ENCODE measurements at regions not wholly inside any gene's neighbourhood (a gene's known extent, or its start where the extent isn't known, plus 50 kb on each side); places are given as distances from the start of the nearest gene placed in this dataset.

- Histone ChIP-seq H3K36me3 (no peaks in the 10 kb centered on the region), H3K27me3 (no peaks in the 10 kb centered on the region), H3K27ac (no peak overlapping the region), H3K4me3 (no peak overlapping the region), H3K4me1 (no peaks in the 10 kb centered on the region), H3K9me3 (peaks cover 0 to 6% (median 0%) of the 10 kb centered on the region in 4 donors)
- DNase-seq, result no peak
- TF ChIP-seq POLR2A (IDR thresholded peaks at IDR 0.05) (no peak), CTCF (IDR thresholded peaks at IDR 0.05) (no peak), POLR2AphosphoS5 (IDR thresholded peaks at IDR 0.05) (no peak), EP300 (IDR thresholded peaks at IDR 0.05) (no peak)
- intact Hi-C loops (cut with DNase I; ENCODE audit: low total_unique reads), result no loop called here
These were observed 637.7 kb downstream of the BCKDHB start for GRCh38 chr6:80744213-80744612.

- no peak overlapping the region for H3K27ac ChIP-seq
- no peaks in the 10 kb centered on the region for H3K36me3 ChIP-seq
- no peak for TF ChIP-seq EP300 (IDR thresholded peaks at IDR 0.05)
- no peak for TF ChIP-seq POLR2A (IDR thresholded peaks at IDR 0.05)
- TF ChIP-seq CTCF (IDR thresholded peaks at IDR 0.05), result no peak
- TF ChIP-seq POLR2AphosphoS5 (IDR thresholded peaks at IDR 0.05), result no peak
- H3K9me3 ChIP-seq, result peaks cover 0 to 6% (median 0%) of the 10 kb centered on the region in 4 donors
- no peaks in the 10 kb centered on the region for H3K4me1 ChIP-seq
- H3K4me3 ChIP-seq, result no peak overlapping the region
- peak in 1 of 2 donors; percentile 43 for DNase-seq
- intact Hi-C loops (cut with DNase I; ENCODE audit: low total_unique reads), result no loop called here
- 23 to 48% (median 32%) methylated on average over 2 of the region's 2 CpGs for WGBS, 5 donors
- H3K27me3 ChIP-seq, result no peaks in the 10 kb centered on the region
These were observed 636.0 kb downstream of the BCKDHB start for GRCh38 chr6:80742481-80742880.

- H3K27ac ChIP-seq, result no peak overlapping the region
- DNase-seq, result no peak
- H3K27me3 ChIP-seq, result no peaks in the 10 kb centered on the region
- no peaks in the 10 kb centered on the region for H3K36me3 ChIP-seq
- no peaks in the 10 kb centered on the region for H3K9me3 ChIP-seq
- intact Hi-C loops (cut with DNase I; ENCODE audit: low total_unique reads), result no loop called here
- TF ChIP-seq POLR2AphosphoS5 (IDR thresholded peaks at IDR 0.05), result no peak
- no peak for TF ChIP-seq CTCF (IDR thresholded peaks at IDR 0.05)
- H3K4me3 ChIP-seq, result no peak overlapping the region
- WGBS, 5 donors, result 49 to 68% (median 61%) methylated on average over 2 of the region's 2 CpGs
- no peaks in the 10 kb centered on the region for H3K4me1 ChIP-seq
These were observed 627.2 kb downstream of the BCKDHB start for GRCh38 chr6:80733641-80734040.

GRCh38 chr6:80728830-80729229 is 622.4 kb downstream of the BCKDHB start:
- WGBS, 5 donors, result 52 to 76% (median 55%) methylated on average over 1 of the region's 1 CpG
- Histone ChIP-seq H3K36me3 (no peaks in the 10 kb centered on the region), H3K27ac (no peak overlapping the region), H3K4me1 (peaks cover 0 to 8% (median 3%) of the 10 kb centered on the region in 4 donors), H3K9me3 (no peaks in the 10 kb centered on the region), H3K4me3 (no peak overlapping the region), H3K27me3 (no peaks in the 10 kb centered on the region)
- TF ChIP-seq POLR2A (IDR thresholded peaks at IDR 0.05) (no peak), EP300 (IDR thresholded peaks at IDR 0.05) (no peak), CTCF (IDR thresholded peaks at IDR 0.05) (no peak), POLR2AphosphoS5 (IDR thresholded peaks at IDR 0.05) (no peak)
- no peak for DNase-seq
- intact Hi-C loops (cut with DNase I; ENCODE audit: low total_unique reads), result no loop called here

Measured in stomach (tissue), 8 donors.